ENCODE measurements at regions not wholly inside any gene's neighbourhood (a gene's known extent, or its start where the extent isn't known, plus 50 kb on each side); places are given as distances from the start of the nearest gene placed in this dataset.

DNA sequence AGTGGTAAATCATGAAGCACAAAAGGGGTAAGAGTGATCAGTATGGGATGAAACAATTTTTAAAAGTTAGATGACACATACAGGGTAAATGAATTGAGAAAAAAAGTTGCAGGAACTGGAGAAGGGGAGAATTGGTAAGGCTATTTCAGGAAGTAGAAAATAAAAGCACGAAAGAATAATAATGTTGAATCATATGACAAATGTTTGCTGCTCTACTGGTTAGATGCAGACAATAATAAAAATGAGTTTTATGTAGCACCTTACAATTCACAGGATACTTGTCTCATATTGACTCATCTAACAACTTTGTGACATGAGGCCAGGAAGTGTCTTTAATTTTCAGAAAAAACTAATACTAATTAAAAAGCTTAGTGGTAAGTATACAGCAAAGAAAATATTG, 566.5 kb upstream of the MARCKS start:
- TF ChIP-seq, protein P1, sequence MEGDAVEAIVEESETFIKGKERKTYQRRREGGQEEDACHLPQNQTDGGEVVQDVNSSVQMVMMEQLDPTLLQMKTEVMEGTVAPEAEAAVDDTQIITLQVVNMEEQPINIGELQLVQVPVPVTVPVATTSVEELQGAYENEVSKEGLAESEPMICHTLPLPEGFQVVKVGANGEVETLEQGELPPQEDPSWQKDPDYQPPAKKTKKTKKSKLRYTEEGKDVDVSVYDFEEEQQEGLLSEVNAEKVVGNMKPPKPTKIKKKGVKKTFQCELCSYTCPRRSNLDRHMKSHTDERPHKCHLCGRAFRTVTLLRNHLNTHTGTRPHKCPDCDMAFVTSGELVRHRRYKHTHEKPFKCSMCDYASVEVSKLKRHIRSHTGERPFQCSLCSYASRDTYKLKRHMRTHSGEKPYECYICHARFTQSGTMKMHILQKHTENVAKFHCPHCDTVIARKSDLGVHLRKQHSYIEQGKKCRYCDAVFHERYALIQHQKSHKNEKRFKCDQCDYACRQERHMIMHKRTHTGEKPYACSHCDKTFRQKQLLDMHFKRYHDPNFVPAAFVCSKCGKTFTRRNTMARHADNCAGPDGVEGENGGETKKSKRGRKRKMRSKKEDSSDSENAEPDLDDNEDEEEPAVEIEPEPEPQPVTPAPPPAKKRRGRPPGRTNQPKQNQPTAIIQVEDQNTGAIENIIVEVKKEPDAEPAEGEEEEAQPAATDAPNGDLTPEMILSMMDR (IDR thresholded peaks at IDR 0.05) = no peak
- TF ChIP-seq POLR2A (IDR thresholded peaks at IDR 0.05; ENCODE audit: low read depth) (no peak), POLR2AphosphoS5 (IDR thresholded peaks at IDR 0.05) (no peak)
